ENCODE measurements at regions not wholly inside any gene's neighbourhood (a gene's known extent, or its start where the extent isn't known, plus 50 kb on each side); places are given as distances from the start of the nearest gene placed in this dataset.

DNA sequence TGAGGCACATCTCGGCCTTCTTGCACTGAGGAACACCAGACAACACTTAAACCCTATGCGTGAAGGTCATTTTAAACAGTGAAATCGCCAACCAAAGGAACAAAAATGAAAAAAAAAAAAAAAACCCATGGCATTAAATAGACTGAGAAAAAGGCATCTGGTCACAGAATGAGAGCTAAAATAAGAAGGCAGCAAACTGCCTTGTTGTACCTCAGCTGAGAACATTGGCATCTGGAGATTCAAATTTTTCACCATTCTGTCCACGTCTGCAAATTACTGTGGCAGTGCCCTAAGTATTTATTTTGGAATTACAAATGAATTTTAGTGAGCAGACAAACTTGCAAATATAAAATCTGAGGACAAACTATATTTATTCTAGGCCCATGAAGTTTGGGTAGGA is 82.6 kb upstream of the POU1F1 start:
- TF ChIP-seq CTCF (conservative IDR thresholded peaks at IDR 0.05; ENCODE audit: low read depth, low read length) (no peak), EZH2 (IDR thresholded peaks at IDR 0.05; ENCODE audit: borderline replicate concordance, low read depth, low read length, poor library complexity, severe bottlenecking) (no peak)
